ENCODE measurements at regions not wholly inside any gene's neighbourhood (a gene's known extent, or its start where the extent isn't known, plus 50 kb on each side); places are given as distances from the start of the nearest gene placed in this dataset.

DNA sequence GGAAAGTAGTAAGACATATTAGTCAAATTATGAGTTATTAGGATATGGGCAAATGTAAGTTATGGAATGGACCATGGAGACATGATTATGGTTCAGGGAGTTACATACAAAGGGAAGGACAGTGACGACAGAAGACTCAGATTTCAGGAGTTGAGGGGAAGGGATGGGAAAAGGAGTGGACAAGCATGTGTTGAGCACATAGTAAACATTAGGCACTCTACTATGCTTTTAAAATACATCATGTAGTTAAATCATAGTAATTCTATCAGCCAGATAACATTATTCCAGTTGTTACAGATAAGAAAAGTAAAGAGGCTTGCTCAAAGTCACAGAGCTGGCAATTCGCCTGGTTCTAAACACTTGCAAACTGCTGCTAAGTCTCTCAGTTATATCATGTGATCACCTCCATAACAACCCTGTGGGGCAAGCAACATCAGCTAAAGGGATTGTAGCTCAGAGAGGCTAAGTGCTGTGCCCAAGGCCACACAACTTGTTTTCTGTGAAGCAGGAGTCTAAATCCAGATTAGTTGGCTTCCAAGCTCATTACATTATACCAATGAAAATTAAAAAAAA is 115.2 kb upstream of the MDFIC start:
- Histone ChIP-seq H3K9me1 (replicated peaks; ENCODE audit: control insufficient read depth, extremely low read depth, insufficient read depth, low read length) (no peaks in the 10 kb centered on the region), H3K36me3 (ENCODE audit: control insufficient read depth in 2 of 2, extremely low read depth in 1 of 2, insufficient read depth in 2 of 2, low read length in 2 of 2) (no peaks in the 10 kb centered on the region), H3K79me2 (ENCODE audit: control insufficient read depth, insufficient read depth, low read length) (no peaks in the 10 kb centered on the region), H2AFZ (ENCODE audit: low read depth, low read length) (no peak overlapping the region), H3K9me3 (replicated peaks; ENCODE audit: control insufficient read depth, insufficient read depth, low read length) (no peaks in the 10 kb centered on the region), H4K20me1 (replicated peaks; ENCODE audit: control insufficient read depth, extremely low read depth, insufficient read depth, low read length) (no peaks in the 10 kb centered on the region), H3K4me2 (ENCODE audit: insufficient read depth, low read length) (no peak overlapping the region), H3K4me3 (replicated peaks in 1 of 3; ENCODE audit: insufficient read depth in 1 of 3, low read depth in 1 of 3, low read length in 3 of 3) (no peak overlapping the region), H3K4me1 (ENCODE audit: control insufficient read depth, extremely low read depth, insufficient read depth, low read length) (no peaks in the 10 kb centered on the region), H3K27me3 (ENCODE audit: control insufficient read depth in 2 of 2, insufficient read depth in 2 of 2, low read length in 2 of 2) (no peaks in the 10 kb centered on the region), H3K27ac (ENCODE audit: insufficient read depth, low read depth, low read length) (no peak overlapping the region), H3K9ac (replicated peaks; ENCODE audit: extremely low read depth, insufficient read depth, low read length) (no peak overlapping the region)
- dilution Hi-C loops (cut with MboI; ENCODE audit: extremely low pct_ligation_motif_present, low sequenced_read_pairs) (no loop called here), intact Hi-C loops (cut with micrococcal nuclease) (no loop called here)
- no peak for FAIRE-seq
- CTCF ChIA-PET, result no interaction called here
- POLR2A ChIA-PET, result no interaction called here
- no peak for TF ChIP-seq JUN (IDR thresholded peaks at IDR 0.05; ENCODE audit: borderline replicate concordance, insufficient read depth, insufficient read length, low read depth)
- TF ChIP-seq POLR2AphosphoS5 (IDR thresholded peaks at IDR 0.05; ENCODE audit: insufficient read depth, low read depth, low read length), result no peak
- no peak for TF ChIP-seq POLR2A (IDR thresholded peaks at IDR 0.05; ENCODE audit: low read depth, low read length)
- TF ChIP-seq GATA2 (IDR thresholded peaks at IDR 0.05; ENCODE audit: insufficient read depth, insufficient read length, low read depth, low read length), result no peak
- TF ChIP-seq EZH2 (IDR thresholded peaks at IDR 0.05; ENCODE audit: borderline replicate concordance, low read depth, low read length, severe bottlenecking), result no peak
- BruUV-seq (replicated peaks), result no TSS peak
- DNase-seq (ENCODE audit: low read depth, low spot score), result no peak

DNA sequence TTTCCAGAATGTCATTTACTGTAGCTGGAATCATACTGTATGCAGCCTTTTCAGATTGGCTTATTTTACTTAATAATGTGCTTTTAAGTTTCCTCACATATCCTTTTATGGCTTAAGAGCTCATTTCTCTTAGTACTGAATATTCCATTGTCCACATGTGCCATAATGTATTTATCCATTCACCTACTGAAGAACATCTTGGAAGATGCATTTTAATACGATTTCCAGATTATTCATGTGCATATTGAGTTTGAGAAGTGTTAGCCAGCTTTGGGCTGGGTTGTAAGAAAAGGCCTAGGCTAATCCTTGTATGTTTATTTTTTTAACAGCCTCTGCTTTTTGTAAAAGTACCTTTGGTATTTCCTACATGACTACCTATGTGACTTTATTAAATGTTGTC is 109.3 kb upstream of the MDFIC start:
- CTCF ChIA-PET, result no interaction called here
- no TSS peak for BruUV-seq (replicated peaks)
- Histone ChIP-seq H3K27ac (ENCODE audit: insufficient read depth, low read depth, low read length) (no peak overlapping the region), H3K4me3 (replicated peaks in 1 of 3; ENCODE audit: insufficient read depth in 1 of 3, low read depth in 1 of 3, low read length in 3 of 3) (no peak overlapping the region), H3K9me3 (replicated peaks; ENCODE audit: control insufficient read depth, insufficient read depth, low read length) (no peaks in the 10 kb centered on the region), H3K36me3 (ENCODE audit: control insufficient read depth in 2 of 2, extremely low read depth in 1 of 2, insufficient read depth in 2 of 2, low read length in 2 of 2) (no peaks in the 10 kb centered on the region), H3K9me1 (replicated peaks; ENCODE audit: control insufficient read depth, extremely low read depth, insufficient read depth, low read length) (no peaks in the 10 kb centered on the region), H4K20me1 (replicated peaks; ENCODE audit: control insufficient read depth, extremely low read depth, insufficient read depth, low read length) (no peaks in the 10 kb centered on the region), H2AFZ (ENCODE audit: low read depth, low read length) (no peak overlapping the region), H3K79me2 (ENCODE audit: control insufficient read depth, insufficient read depth, low read length) (no peaks in the 10 kb centered on the region), H3K4me2 (ENCODE audit: insufficient read depth, low read length) (no peak overlapping the region), H3K27me3 (ENCODE audit: control insufficient read depth in 2 of 2, insufficient read depth in 2 of 2, low read length in 2 of 2) (no peaks in the 10 kb centered on the region), H3K9ac (replicated peaks; ENCODE audit: extremely low read depth, insufficient read depth, low read length) (no peak overlapping the region), H3K4me1 (ENCODE audit: control insufficient read depth, extremely low read depth, insufficient read depth, low read length) (no peaks in the 10 kb centered on the region)
- TF ChIP-seq GATA2 (IDR thresholded peaks at IDR 0.05; ENCODE audit: insufficient read depth, insufficient read length, low read depth, low read length) (no peak), POLR2AphosphoS5 (IDR thresholded peaks at IDR 0.05; ENCODE audit: insufficient read depth, low read depth, low read length) (no peak), FOS (IDR thresholded peaks at IDR 0.05; ENCODE audit: borderline replicate concordance, insufficient read depth, low read length) (no peak), JUN (IDR thresholded peaks at IDR 0.05; ENCODE audit: borderline replicate concordance, insufficient read depth, insufficient read length, low read depth) (no peak), MYC (IDR thresholded peaks at IDR 0.05; ENCODE audit: low read depth, low read length) (no peak), POLR2A (IDR thresholded peaks at IDR 0.05; ENCODE audit: low read depth, low read length) (no peak), EZH2 (IDR thresholded peaks at IDR 0.05; ENCODE audit: borderline replicate concordance, low read depth, low read length, severe bottlenecking) (no peak)
- TF ChIP-seq, protein P1, sequence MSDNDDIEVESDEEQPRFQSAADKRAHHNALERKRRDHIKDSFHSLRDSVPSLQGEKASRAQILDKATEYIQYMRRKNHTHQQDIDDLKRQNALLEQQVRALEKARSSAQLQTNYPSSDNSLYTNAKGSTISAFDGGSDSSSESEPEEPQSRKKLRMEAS (IDR thresholded peaks at IDR 0.05; ENCODE audit: insufficient read depth, insufficient read length), result no peak
- TF ChIP-seq, protein P2, sequence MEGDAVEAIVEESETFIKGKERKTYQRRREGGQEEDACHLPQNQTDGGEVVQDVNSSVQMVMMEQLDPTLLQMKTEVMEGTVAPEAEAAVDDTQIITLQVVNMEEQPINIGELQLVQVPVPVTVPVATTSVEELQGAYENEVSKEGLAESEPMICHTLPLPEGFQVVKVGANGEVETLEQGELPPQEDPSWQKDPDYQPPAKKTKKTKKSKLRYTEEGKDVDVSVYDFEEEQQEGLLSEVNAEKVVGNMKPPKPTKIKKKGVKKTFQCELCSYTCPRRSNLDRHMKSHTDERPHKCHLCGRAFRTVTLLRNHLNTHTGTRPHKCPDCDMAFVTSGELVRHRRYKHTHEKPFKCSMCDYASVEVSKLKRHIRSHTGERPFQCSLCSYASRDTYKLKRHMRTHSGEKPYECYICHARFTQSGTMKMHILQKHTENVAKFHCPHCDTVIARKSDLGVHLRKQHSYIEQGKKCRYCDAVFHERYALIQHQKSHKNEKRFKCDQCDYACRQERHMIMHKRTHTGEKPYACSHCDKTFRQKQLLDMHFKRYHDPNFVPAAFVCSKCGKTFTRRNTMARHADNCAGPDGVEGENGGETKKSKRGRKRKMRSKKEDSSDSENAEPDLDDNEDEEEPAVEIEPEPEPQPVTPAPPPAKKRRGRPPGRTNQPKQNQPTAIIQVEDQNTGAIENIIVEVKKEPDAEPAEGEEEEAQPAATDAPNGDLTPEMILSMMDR (IDR thresholded peaks at IDR 0.05; ENCODE audit: extremely low read depth in 1 of 2, insufficient read depth in 1 of 2, low read depth in 1 of 2, low read length in 2 of 2), result no peak
- dilution Hi-C loops (cut with MboI; ENCODE audit: extremely low pct_ligation_motif_present, low sequenced_read_pairs) (no loop called here), intact Hi-C loops (cut with micrococcal nuclease) (no loop called here)
- FAIRE-seq (no peak), DNase-seq (ENCODE audit: low read depth, low spot score) (no peak)
- POLR2A ChIA-PET, result no interaction called here

Data from endothelial cell of umbilical vein (primary cell).